Thymus (tissue), 11 donors: ENCODE measurements at regions not wholly inside any gene's neighbourhood (a gene's known extent, or its start where the extent isn't known, plus 50 kb on each side); places are given as distances from the start of the nearest gene placed in this dataset.

Experiments
- DNase-seq, 9 donors: peaks; one replicate each; pipeline ENCODE4 v3.0.0-alpha.2; 2013; ENCODE audit warnings: low spot score in 9 of 9, low read depth in 6 of 9, missing footprints in 1 of 9
- H3K27ac ChIP-seq, 2 donors: one replicate each; pipeline ENCODE4 v1.5.1; 2013; ENCODE audit warnings: control low read depth in 1 of 2, low read depth in 1 of 2, low read length in 1 of 2, mild to moderate bottlenecking in 1 of 2, moderate library complexity in 1 of 2
- H3K27me3 ChIP-seq, 2 donors: one replicate each; pipeline ENCODE4 v1.5.1; 2013; ENCODE audit warnings: low read length in 1 of 2; ENCODE audit not compliant: control insufficient read depth in 2 of 2, insufficient read depth in 1 of 2
- H3K36me3 ChIP-seq, 2 donors: one replicate each; pipeline ENCODE4 v1.5.1; 2013; ENCODE audit warnings: low read length in 1 of 2, mild to moderate bottlenecking in 1 of 2, moderate library complexity in 1 of 2; ENCODE audit not compliant: control insufficient read depth in 2 of 2, insufficient read depth in 2 of 2
- H3K4me1 ChIP-seq, 2 donors: one replicate each; pipeline ENCODE4 v1.5.1; 2013; ENCODE audit warnings: low read length in 2 of 2; ENCODE audit not compliant: control insufficient read depth in 2 of 2, insufficient read depth in 2 of 2
- H3K4me3 ChIP-seq, 2 donors: one replicate each; pipeline ENCODE4 v1.5.1; 2013; ENCODE audit warnings: low read length in 2 of 2, control low read depth in 1 of 2, mild to moderate bottlenecking in 1 of 2
- H3K9me3 ChIP-seq, 2 donors: one replicate each; pipeline ENCODE4 v1.5.1; 2013; ENCODE audit warnings: low read length in 1 of 2, mild to moderate bottlenecking in 1 of 2; ENCODE audit not compliant: control insufficient read depth in 2 of 2, insufficient read depth in 1 of 2
- WGBS: extraction: QIAGEN DNeasy Blood & Tissue Kit; methylation state at CpG from one replicate; pipeline ENCODE4 v1.1.7; 2013; 5-methylcytosine and 5-hydroxymethylcytosine counted together
- donor health status: healthy.

- H3K4me1 ChIP-seq: no peaks in the 10 kb centered on the region
- H3K27ac ChIP-seq: no peak overlapping the region
- H3K4me3 ChIP-seq: no peak overlapping the region
- H3K9me3 ChIP-seq: no peaks in the 10 kb centered on the region
- 98% methylated on average over 3 of the region's 3 CpGs for WGBS
- no peaks in the 10 kb centered on the region for H3K36me3 ChIP-seq
- no peaks in the 10 kb centered on the region for H3K27me3 ChIP-seq
- DNase-seq: no peak
Measured at GRCh38 chr3:177331203-177331835, 134.0 kb upstream of the TBL1XR1 start.

- 90% methylated on average over 2 of the region's 2 CpGs for WGBS
- H3K4me3 ChIP-seq: no peak overlapping the region
- H3K27me3 ChIP-seq: no peaks in the 10 kb centered on the region
- no peak for DNase-seq
- H3K36me3 ChIP-seq: no peaks in the 10 kb centered on the region
- no peak overlapping the region for H3K27ac ChIP-seq
- H3K9me3 ChIP-seq: no peaks in the 10 kb centered on the region
- H3K4me1 ChIP-seq: no peaks in the 10 kb centered on the region
Measured at GRCh38 chr3:177332955-177333354, 135.7 kb upstream of the TBL1XR1 start.

GRCh38 chr3:177333533-177334520, 136.5 kb upstream of the TBL1XR1 start:
- H3K4me1 ChIP-seq: peaks cover 2% of the 10 kb centered on the region in 2 donors
- no peak overlapping the region for H3K27ac ChIP-seq
- 67% methylated on average over 7 of the region's 7 CpGs for WGBS
- H3K27me3 ChIP-seq: no peaks in the 10 kb centered on the region
- DNase-seq: no peak
- H3K36me3 ChIP-seq: no peaks in the 10 kb centered on the region
- no peaks in the 10 kb centered on the region for H3K9me3 ChIP-seq
- no peak overlapping the region for H3K4me3 ChIP-seq

- H3K4me3 ChIP-seq: no peak overlapping the region
- no peak for DNase-seq
- no peak overlapping the region for H3K27ac ChIP-seq
- WGBS: 97% methylated on average over 5 of the region's 5 CpGs
- H3K9me3 ChIP-seq: no peaks in the 10 kb centered on the region
- peaks cover 4 to 5% of the 10 kb centered on the region in 2 donors for H3K4me1 ChIP-seq
- H3K27me3 ChIP-seq: no peaks in the 10 kb centered on the region
- H3K36me3 ChIP-seq: no peaks in the 10 kb centered on the region
Measured at GRCh38 chr3:177334803-177335202, 137.5 kb upstream of the TBL1XR1 start.

- Histone ChIP-seq H3K4me1 (peaks cover 4 to 5% of the 10 kb centered on the region in 2 donors), H3K9me3 (no peaks in the 10 kb centered on the region), H3K4me3 (no peak overlapping the region), H3K27me3 (no peaks in the 10 kb centered on the region), H3K27ac (no peak overlapping the region), H3K36me3 (no peaks in the 10 kb centered on the region)
- WGBS: 66% methylated on average over 3 of the region's 3 CpGs
- DNase-seq: no peak
Measured at GRCh38 chr3:177335728-177336127, 138.4 kb upstream of the TBL1XR1 start.

GRCh38 chr3:177336873-177337450, 139.7 kb upstream of the TBL1XR1 start:
- no peak overlapping the region for H3K4me3 ChIP-seq
- H3K4me1 ChIP-seq: peaks cover 4 to 5% of the 10 kb centered on the region in 2 donors
- no peaks in the 10 kb centered on the region for H3K36me3 ChIP-seq
- no peak for DNase-seq
- 97% methylated on average over 5 of the region's 5 CpGs for WGBS
- H3K9me3 ChIP-seq: no peaks in the 10 kb centered on the region
- H3K27ac ChIP-seq: no peak overlapping the region
- no peaks in the 10 kb centered on the region for H3K27me3 ChIP-seq

- Histone ChIP-seq H3K36me3 (no peaks in the 10 kb centered on the region), H3K27ac (no peak overlapping the region), H3K9me3 (no peaks in the 10 kb centered on the region), H3K4me3 (no peak overlapping the region), H3K4me1 (peaks cover 4 to 5% of the 10 kb centered on the region in 2 donors), H3K27me3 (no peaks in the 10 kb centered on the region)
- whole genome bisulfite sequencing: 96% methylated on average over 9 of the region's 9 CpGs
- peak in 1 of 9 donors; percentile 27 for DNase-seq
Measured at GRCh38 chr3:177337541-177338331, 140.5 kb upstream of the TBL1XR1 start.

GRCh38 chr3:177338697-177339219, 141.5 kb upstream of the TBL1XR1 start:
- peaks cover 4 to 5% of the 10 kb centered on the region in 2 donors for H3K4me1 ChIP-seq
- no peaks in the 10 kb centered on the region for H3K36me3 ChIP-seq
- no peak for DNase-seq
- 74% methylated on average over 3 of the region's 3 CpGs for WGBS
- H3K9me3 ChIP-seq: no peaks in the 10 kb centered on the region
- no peak overlapping the region for H3K27ac ChIP-seq
- no peaks in the 10 kb centered on the region for H3K27me3 ChIP-seq
- no peak overlapping the region for H3K4me3 ChIP-seq
